ENCODE measurements at regions not wholly inside any gene's neighbourhood (a gene's known extent, or its start where the extent isn't known, plus 50 kb on each side); places are given as distances from the start of the nearest gene placed in this dataset.

- Histone ChIP-seq H3K4me3 (ENCODE audit: low read length) (no peak overlapping the region), H3K27ac (ENCODE audit: low read depth, low read length) (no peak overlapping the region), H3K4me1 (ENCODE audit: control insufficient read depth, insufficient read depth, low read length) (no peaks in the 10 kb centered on the region), H3K9me3 (ENCODE audit: control insufficient read depth, low read length) (no peaks in the 10 kb centered on the region), H3K27me3 (ENCODE audit: control insufficient read depth, insufficient read depth, low read length, poor library complexity, severe bottlenecking) (peaks cover 14% of the 10 kb centered on the region), H3K9ac (ENCODE audit: extremely low read depth, low read length, poor library complexity, severe bottlenecking) (no peak overlapping the region), H3K36me3 (ENCODE audit: control insufficient read depth, insufficient read depth, low read length) (no peaks in the 10 kb centered on the region)
- DNase-seq = peak; percentile 52
- Mint-ChIP-seq H3K36me3 (ENCODE audit: low read depth) (no peaks in the 10 kb centered on the region), H3K4me1 (peaks cover 32% of the 10 kb centered on the region), H3K27me3 (ENCODE audit: insufficient read depth) (peaks cover 30% of the 10 kb centered on the region), H3K9me3 (peaks cover 15% of the 10 kb centered on the region), H3K4me3 (peak overlapping the region; percentile 74), H3K27ac (no peak overlapping the region)
- no peak for TF ChIP-seq CTCF (conservative IDR thresholded peaks at IDR 0.05)
- WGBS, 2 experiments (ENCODE audit: insufficient coverage in 1 of 2, insufficient read length in 1 of 2) = 82 to 93% methylated on average over 3 to 17 of the region's 17 CpGs
Measured at GRCh38 chrX:40173143-40174000, 75.6 kb upstream of the BCOR start.

GRCh38 chrX:40172401-40173142, 74.8 kb upstream of the BCOR start:
- H3K27ac ChIP-seq (ENCODE audit: low read depth, low read length) = no peak overlapping the region
- DNase-seq = peak; percentile 79

More at GRCh38 chrX:40172401-40173142, 74.8 kb upstream of the BCOR start:
- H3K4me3 Mint-ChIP-seq = peak overlapping the region; percentile 74
- H3K27ac Mint-ChIP-seq = peak overlapping the region; percentile 70
- no peaks in the 10 kb centered on the region for H3K36me3 Mint-ChIP-seq (ENCODE audit: low read depth)
- Histone ChIP-seq H3K36me3 (ENCODE audit: control insufficient read depth, insufficient read depth, low read length) (no peaks in the 10 kb centered on the region), H3K27me3 (ENCODE audit: control insufficient read depth, insufficient read depth, low read length, poor library complexity, severe bottlenecking) (peaks cover 16% of the 10 kb centered on the region), H3K4me3 (ENCODE audit: low read length) (peak overlapping the region; percentile 56), H3K9ac (ENCODE audit: extremely low read depth, low read length, poor library complexity, severe bottlenecking) (no peak overlapping the region), H3K4me1 (ENCODE audit: control insufficient read depth, insufficient read depth, low read length) (no peaks in the 10 kb centered on the region), H3K9me3 (ENCODE audit: control insufficient read depth, low read length) (no peaks in the 10 kb centered on the region)
- peaks cover 20% of the 10 kb centered on the region for H3K9me3 Mint-ChIP-seq
- peaks cover 35% of the 10 kb centered on the region for H3K4me1 Mint-ChIP-seq
- peaks cover 27% of the 10 kb centered on the region for H3K27me3 Mint-ChIP-seq (ENCODE audit: insufficient read depth)
- 9 to 29% methylated on average over 10 to 59 of the region's 60 CpGs for WGBS, 2 experiments (ENCODE audit: insufficient coverage in 1 of 2, insufficient read length in 1 of 2)
- no peak for TF ChIP-seq CTCF (conservative IDR thresholded peaks at IDR 0.05)

Data from endodermal cell (in vitro differentiated cells).